Memory B cell (primary cell): ENCODE measurements at regions not wholly inside any gene's neighbourhood (a gene's known extent, or its start where the extent isn't known, plus 50 kb on each side); places are given as distances from the start of the nearest gene placed in this dataset.

Experiments used
- ATAC-seq: fragments of 150-1000 bp; cut with Tn5 transposase; 2 replicates; pipeline ENCODE4 v1.10.0; 2021; ENCODE audit warnings: low read depth, mild to moderate bottlenecking, moderate library complexity
- DNase-seq, 2 donors: peaks; one replicate each; pipeline ENCODE4 v3.0.0; 2022; ENCODE audit warnings: low spot score in 2 of 2
- H3K27ac Mint-ChIP-seq: one replicate; pipeline ENCODE4 v1.8.0; 2022; ENCODE audit warnings: mild to moderate bottlenecking, moderate library complexity, mixed read lengths
- H3K27me3 Mint-ChIP-seq: one replicate; pipeline ENCODE4 v1.8.0; 2022; ENCODE audit warnings: mixed read lengths
- H3K36me3 Mint-ChIP-seq: one replicate; pipeline ENCODE4 v1.8.0; 2022; ENCODE audit warnings: mild to moderate bottlenecking, mixed read lengths
- H3K4me1 Mint-ChIP-seq: one replicate; pipeline ENCODE4 v1.8.0; 2022; ENCODE audit warnings: mixed read lengths
- H3K4me3 Mint-ChIP-seq: one replicate; pipeline ENCODE4 v1.8.0; 2022; ENCODE audit warnings: mild to moderate bottlenecking, moderate library complexity, mixed read lengths
- H3K9me3 Mint-ChIP-seq: one replicate; pipeline ENCODE4 v1.8.0; 2022; ENCODE audit warnings: mixed read lengths

GRCh38 chr12:42798811-42799438 is 209.4 kb upstream of the PRICKLE1 start:
- H3K36me3 Mint-ChIP-seq = no peaks in the 10 kb centered on the region
- peaks cover 1% of the 10 kb centered on the region for H3K27me3 Mint-ChIP-seq
- DNase-seq (no peak), ATAC-seq (no peak)
- no peak overlapping the region for H3K4me3 Mint-ChIP-seq
- H3K9me3 Mint-ChIP-seq = no peaks in the 10 kb centered on the region
- H3K4me1 Mint-ChIP-seq = no peaks in the 10 kb centered on the region
- no peak overlapping the region for H3K27ac Mint-ChIP-seq

DNA sequence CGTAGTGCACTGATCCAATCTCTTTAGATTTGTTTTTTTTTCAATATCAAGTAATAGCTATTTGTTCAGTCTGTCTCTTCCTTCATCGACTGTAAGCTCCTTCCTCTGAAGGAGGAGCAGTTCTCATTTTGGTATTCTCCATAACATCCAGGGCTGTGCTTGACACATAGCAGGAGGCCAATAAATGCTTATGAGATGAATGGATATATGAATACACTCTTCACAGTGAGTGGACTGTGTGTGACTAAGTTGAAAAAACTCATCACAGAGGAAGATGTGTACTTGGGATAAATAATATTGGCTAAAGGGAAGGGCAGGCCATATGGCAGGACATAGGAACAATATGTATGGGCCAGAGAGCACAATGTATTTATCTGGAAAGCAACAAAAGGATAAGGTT is 205.3 kb upstream of the PRICKLE1 start:
- H3K27me3 Mint-ChIP-seq = peaks cover 4% of the 10 kb centered on the region
- no peak for DNase-seq
- no peak for ATAC-seq
- H3K9me3 Mint-ChIP-seq = no peaks in the 10 kb centered on the region
- no peaks in the 10 kb centered on the region for H3K36me3 Mint-ChIP-seq
- H3K4me3 Mint-ChIP-seq = no peak overlapping the region
- H3K4me1 Mint-ChIP-seq = no peaks in the 10 kb centered on the region
- no peak overlapping the region for H3K27ac Mint-ChIP-seq

DNA sequence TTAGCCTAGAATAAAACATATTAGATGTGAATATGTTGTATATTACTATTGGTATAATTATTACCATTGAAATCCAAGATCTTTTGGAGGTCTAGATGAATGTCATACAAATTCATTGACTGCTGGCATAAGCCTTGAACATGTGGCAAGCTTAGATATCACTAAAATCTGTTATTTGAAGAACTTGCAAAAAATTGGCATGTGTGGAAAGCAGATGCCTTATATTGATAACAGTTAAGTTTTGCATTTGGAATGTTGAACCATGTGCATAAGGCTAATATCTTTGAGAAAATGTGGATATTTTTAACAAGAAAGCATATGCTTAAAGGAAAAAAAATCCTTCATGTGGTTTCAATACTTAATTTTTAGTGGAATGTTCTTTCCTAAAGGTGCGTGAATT is 203.6 kb upstream of the PRICKLE1 start:
- no peaks in the 10 kb centered on the region for H3K36me3 Mint-ChIP-seq
- no peak overlapping the region for H3K4me3 Mint-ChIP-seq
- no peak for ATAC-seq
- H3K9me3 Mint-ChIP-seq = no peaks in the 10 kb centered on the region
- peaks cover 4% of the 10 kb centered on the region for H3K27me3 Mint-ChIP-seq
- no peak for DNase-seq
- no peaks in the 10 kb centered on the region for H3K4me1 Mint-ChIP-seq
- H3K27ac Mint-ChIP-seq = no peak overlapping the region

- Mint-ChIP-seq H3K27ac (no peak overlapping the region), H3K36me3 (no peaks in the 10 kb centered on the region), H3K4me1 (no peaks in the 10 kb centered on the region), H3K4me3 (no peak overlapping the region), H3K9me3 (no peaks in the 10 kb centered on the region), H3K27me3 (peaks cover 5% of the 10 kb centered on the region)
- DNase-seq (no peak), ATAC-seq (no peak)
Observed at GRCh38 chr12:42792265-42792664, 202.7 kb upstream of the PRICKLE1 start.

- DNase-seq (no peak), ATAC-seq (no peak)
- H3K4me3 Mint-ChIP-seq = no peak overlapping the region
- H3K36me3 Mint-ChIP-seq = no peaks in the 10 kb centered on the region
- no peaks in the 10 kb centered on the region for H3K4me1 Mint-ChIP-seq
- H3K27me3 Mint-ChIP-seq = peaks cover 7% of the 10 kb centered on the region
- H3K27ac Mint-ChIP-seq = no peak overlapping the region
- no peaks in the 10 kb centered on the region for H3K9me3 Mint-ChIP-seq
Observed at GRCh38 chr12:42791399-42791798, 201.9 kb upstream of the PRICKLE1 start.

GRCh38 chr12:42790761-42791151 is 201.2 kb upstream of the PRICKLE1 start:
- H3K4me1 Mint-ChIP-seq = no peaks in the 10 kb centered on the region
- no peaks in the 10 kb centered on the region for H3K36me3 Mint-ChIP-seq
- no peak overlapping the region for H3K27ac Mint-ChIP-seq
- H3K4me3 Mint-ChIP-seq = no peak overlapping the region
- ATAC-seq (no peak), DNase-seq (no peak)
- no peaks in the 10 kb centered on the region for H3K9me3 Mint-ChIP-seq
- peaks cover 9% of the 10 kb centered on the region for H3K27me3 Mint-ChIP-seq

DNA sequence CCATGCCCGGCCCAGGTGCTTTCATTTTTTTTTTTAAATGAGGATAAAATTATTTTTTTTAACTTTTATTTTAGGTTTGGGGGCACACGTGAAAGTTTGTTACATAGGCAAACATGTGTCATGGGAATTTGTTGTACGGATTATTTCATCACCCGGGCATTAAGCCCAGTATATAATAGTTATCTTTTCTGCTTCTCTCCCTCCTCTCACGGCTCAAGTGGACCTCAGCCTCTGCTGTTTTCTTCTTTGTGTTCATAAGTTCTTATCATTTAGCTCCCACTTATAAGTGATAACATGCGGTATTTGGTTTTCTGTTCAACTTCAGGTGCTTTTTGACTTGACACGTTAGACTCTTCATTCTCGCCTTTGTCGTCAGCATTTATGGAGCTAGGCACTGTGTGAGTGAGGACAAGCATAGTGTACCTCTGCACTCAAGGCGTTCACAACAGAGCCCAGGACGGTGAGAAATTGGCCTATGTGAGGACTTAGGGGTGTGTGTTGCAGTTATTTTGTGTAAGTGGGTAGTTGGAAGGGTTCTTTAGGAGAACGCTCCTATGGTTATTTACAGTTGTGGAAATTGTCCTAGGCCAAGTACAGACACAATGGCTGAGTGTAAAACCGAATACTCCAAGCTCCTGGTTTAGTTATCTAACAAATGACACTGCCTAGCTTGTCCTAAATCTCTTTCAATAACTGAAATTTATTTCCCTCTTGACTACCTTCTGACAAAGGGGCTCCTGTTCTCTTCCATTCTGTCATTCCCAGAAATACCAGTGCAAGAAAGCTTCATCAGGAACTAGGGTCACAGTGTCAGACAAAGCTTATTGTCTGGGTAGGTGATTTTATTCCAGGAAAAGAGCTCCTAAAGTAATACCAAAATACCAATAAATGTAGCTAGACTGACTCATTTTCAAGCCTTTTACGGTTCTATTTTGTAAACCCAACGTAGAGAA is 200.5 kb upstream of the PRICKLE1 start:
- no peak for DNase-seq

GRCh38 chr12:42786400-42787148 is 197.0 kb upstream of the PRICKLE1 start:
- Mint-ChIP-seq H3K36me3 (no peaks in the 10 kb centered on the region), H3K27ac (no peak overlapping the region), H3K4me1 (no peaks in the 10 kb centered on the region), H3K4me3 (no peak overlapping the region), H3K27me3 (peaks cover 11% of the 10 kb centered on the region), H3K9me3 (no peaks in the 10 kb centered on the region)
- ATAC-seq (no peak), DNase-seq (no peak)

More for the DNA sequence above, 200.5 kb upstream of the PRICKLE1 start:
- Mint-ChIP-seq H3K27me3 (peaks cover 9% of the 10 kb centered on the region), H3K36me3 (no peaks in the 10 kb centered on the region), H3K9me3 (no peaks in the 10 kb centered on the region), H3K4me3 (no peak overlapping the region), H3K4me1 (no peaks in the 10 kb centered on the region), H3K27ac (no peak overlapping the region)
- ATAC-seq = no peak

DNA sequence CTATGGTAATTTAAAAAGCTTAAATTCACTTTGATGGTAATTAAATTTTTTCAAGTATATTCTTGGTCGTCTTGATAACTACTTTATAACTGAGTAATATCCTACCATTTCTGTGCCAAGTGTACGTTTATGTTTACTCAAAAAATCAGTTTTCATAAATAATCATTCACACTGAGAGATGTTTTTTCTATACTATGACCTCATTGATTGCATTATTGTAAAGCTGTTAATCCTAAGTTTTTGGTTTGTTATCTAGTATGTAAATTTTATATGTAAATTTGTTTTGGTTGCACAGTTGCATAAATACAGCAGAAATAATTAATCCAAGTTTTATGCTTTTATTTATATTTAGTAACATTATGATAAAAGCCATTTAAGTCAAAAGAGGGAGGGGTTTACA is 196.4 kb upstream of the PRICKLE1 start:
- Mint-ChIP-seq H3K4me1 (no peaks in the 10 kb centered on the region), H3K36me3 (no peaks in the 10 kb centered on the region), H3K4me3 (no peak overlapping the region), H3K27me3 (peaks cover 11% of the 10 kb centered on the region), H3K27ac (no peak overlapping the region), H3K9me3 (no peaks in the 10 kb centered on the region)
- ATAC-seq = no peak
- no peak for DNase-seq

DNA sequence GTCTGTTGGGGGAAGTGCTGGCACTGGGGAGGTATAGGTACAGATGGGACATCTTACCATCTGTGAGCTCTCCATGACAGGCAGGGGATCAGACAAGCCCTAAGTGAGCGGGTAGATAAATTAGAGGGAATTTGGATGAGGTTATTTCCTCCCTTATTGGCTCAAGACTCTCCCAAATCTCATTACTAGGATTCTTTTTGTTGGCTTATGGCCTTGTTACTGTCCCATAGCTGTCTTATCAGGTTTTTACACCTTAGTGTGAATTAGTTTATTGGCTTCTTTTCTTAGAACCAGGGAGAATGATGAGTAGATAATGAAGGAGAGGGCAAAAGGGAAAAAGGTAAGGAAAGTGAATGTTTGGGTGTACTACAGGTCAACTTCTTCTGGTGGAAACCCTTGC is 191.1 kb upstream of the PRICKLE1 start:
- Mint-ChIP-seq H3K9me3 (no peaks in the 10 kb centered on the region), H3K27me3 (peaks cover 1% of the 10 kb centered on the region), H3K4me1 (no peaks in the 10 kb centered on the region), H3K4me3 (no peak overlapping the region), H3K36me3 (no peaks in the 10 kb centered on the region), H3K27ac (no peak overlapping the region)
- ATAC-seq (no peak), DNase-seq (no peak)

GRCh38 chr12:42779186-42779859 is 189.8 kb upstream of the PRICKLE1 start:
- H3K27me3 Mint-ChIP-seq = peaks cover 1% of the 10 kb centered on the region

GRCh38 chr12:42776396-42776795 is 186.8 kb upstream of the PRICKLE1 start:
- no peaks in the 10 kb centered on the region for H3K36me3 Mint-ChIP-seq
- H3K4me3 Mint-ChIP-seq = no peak overlapping the region
- peaks cover 4% of the 10 kb centered on the region for H3K27me3 Mint-ChIP-seq
- DNase-seq (no peak), ATAC-seq (no peak)
- H3K27ac Mint-ChIP-seq = no peak overlapping the region
- no peaks in the 10 kb centered on the region for H3K4me1 Mint-ChIP-seq
- peaks cover 7% of the 10 kb centered on the region for H3K9me3 Mint-ChIP-seq

More at GRCh38 chr12:42779186-42779859, 189.8 kb upstream of the PRICKLE1 start:
- Mint-ChIP-seq H3K4me1 (no peaks in the 10 kb centered on the region), H3K4me3 (no peak overlapping the region), H3K36me3 (no peaks in the 10 kb centered on the region), H3K9me3 (no peaks in the 10 kb centered on the region), H3K27ac (no peak overlapping the region)
- no peak for ATAC-seq
- DNase-seq = no peak

- Mint-ChIP-seq H3K36me3 (no peaks in the 10 kb centered on the region), H3K27ac (no peak overlapping the region)
Observed at GRCh38 chr12:42774238-42774637, 184.7 kb upstream of the PRICKLE1 start.

DNA sequence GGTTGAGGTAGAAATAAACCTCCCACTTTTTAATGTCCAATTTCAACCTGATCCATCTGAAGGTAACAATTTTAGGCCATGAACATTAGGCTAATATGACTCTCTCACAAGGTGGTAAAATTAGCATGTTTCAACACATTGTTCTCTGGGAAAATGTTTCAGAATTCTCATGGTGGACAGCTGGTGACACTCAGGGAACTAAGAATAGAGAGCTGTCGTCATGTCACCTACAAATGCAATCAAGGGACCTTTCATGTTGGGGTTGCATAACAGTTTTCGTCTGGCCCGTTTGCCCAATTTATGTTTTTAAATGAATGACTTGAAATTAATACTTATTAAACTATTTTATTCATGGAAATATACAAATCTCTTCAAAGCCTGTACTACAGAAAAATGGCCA is 180.7 kb upstream of the PRICKLE1 start:
- Mint-ChIP-seq H3K27me3 (peaks cover 4% of the 10 kb centered on the region), H3K4me1 (no peaks in the 10 kb centered on the region), H3K36me3 (no peaks in the 10 kb centered on the region), H3K9me3 (peaks cover 7% of the 10 kb centered on the region), H3K27ac (no peak overlapping the region), H3K4me3 (no peak overlapping the region)
- ATAC-seq (no peak), DNase-seq (no peak)

More at GRCh38 chr12:42774238-42774637, 184.7 kb upstream of the PRICKLE1 start:
- Mint-ChIP-seq H3K27me3 (peaks cover 4% of the 10 kb centered on the region), H3K9me3 (peaks cover 7% of the 10 kb centered on the region), H3K4me1 (no peaks in the 10 kb centered on the region), H3K4me3 (no peak overlapping the region)
- ATAC-seq (no peak), DNase-seq (no peak)
